GM12873 (cell line): ENCODE measurements at regions not wholly inside any gene's neighbourhood (a gene's known extent, or its start where the extent isn't known, plus 50 kb on each side); places are given as distances from the start of the nearest gene placed in this dataset.

Source experiments
- CTCF ChIP-seq: IDR thresholded peaks from 2 replicates; pipeline ENCODE4 v1.5.1; 2012; ENCODE audit warnings: low read depth, mild to moderate bottlenecking, moderate library complexity, low read length, control low read depth; ENCODE audit not compliant: insufficient read depth; ENCODE audit errors: missing control alignments

- no peak for TF ChIP-seq CTCF
Measured at GRCh38 chrX:121671649-121672048, 624.2 kb downstream of the GLUD2 start.

- TF ChIP-seq CTCF = no peak
Measured at GRCh38 chrX:121733514-121733913, 686.1 kb downstream of the GLUD2 start.

GRCh38 chrX:121746105-121746504 is 698.7 kb downstream of the GLUD2 start:
- TF ChIP-seq CTCF = no peak

- no peak for TF ChIP-seq CTCF
Measured at GRCh38 chrX:121754301-121754700, 706.9 kb downstream of the GLUD2 start.

- TF ChIP-seq CTCF = no peak
Measured at GRCh38 chrX:121755541-121755940, 708.1 kb downstream of the GLUD2 start.

- no peak for TF ChIP-seq CTCF
Measured at GRCh38 chrX:121761845-121762244, 714.4 kb downstream of the GLUD2 start.

- TF ChIP-seq CTCF = no peak
Measured at GRCh38 chrX:121763671-121764070, 716.3 kb downstream of the GLUD2 start.

- TF ChIP-seq CTCF = no peak
Measured at GRCh38 chrX:121781991-121782390, 734.6 kb downstream of the GLUD2 start.
